Fibroblast of the conjunctiva (primary cell): ENCODE measurements at regions not wholly inside any gene's neighbourhood (a gene's known extent, or its start where the extent isn't known, plus 50 kb on each side); places are given as distances from the start of the nearest gene placed in this dataset.
A peak's percentile ranks its signal among the peaks of the same experiment; 100 is the strongest.

ENCODE experiments used
- DNase-seq: peaks from one replicate; pipeline ENCODE4 v3.0.0-alpha.2; 2010; ENCODE audit warnings: low read depth

GRCh38 chr1:114342376-114342775 is 168.6 kb downstream of the TRIM33 start:
- DNase-seq: no peak

DNA sequence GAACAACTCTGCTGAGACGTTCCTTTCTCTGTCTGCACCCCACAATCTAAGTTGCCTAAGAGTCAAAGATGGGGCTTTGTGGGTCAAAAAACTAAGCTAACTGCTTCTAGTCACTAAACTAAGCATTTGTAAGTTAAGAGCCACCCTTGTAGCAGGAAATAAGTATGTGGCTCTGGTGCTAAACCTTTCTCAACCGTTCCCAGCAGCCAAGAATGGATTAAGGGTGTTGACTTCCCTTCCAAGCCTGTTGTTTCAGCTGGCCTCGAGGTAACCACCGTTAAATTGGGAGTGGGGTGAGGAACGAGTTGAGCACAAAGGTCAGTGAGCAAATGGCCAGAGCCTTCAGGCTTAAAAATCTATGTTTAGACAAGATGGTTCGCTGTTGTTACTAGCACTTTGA is 169.1 kb downstream of the TRIM33 start:
- peak; percentile 37 for DNase-seq

GRCh38 chr1:114341299-114341698 is 169.7 kb downstream of the TRIM33 start:
- no peak for DNase-seq

- no peak for DNase-seq
Observed at GRCh38 chr1:114340892-114341291, 170.1 kb downstream of the TRIM33 start.

DNA sequence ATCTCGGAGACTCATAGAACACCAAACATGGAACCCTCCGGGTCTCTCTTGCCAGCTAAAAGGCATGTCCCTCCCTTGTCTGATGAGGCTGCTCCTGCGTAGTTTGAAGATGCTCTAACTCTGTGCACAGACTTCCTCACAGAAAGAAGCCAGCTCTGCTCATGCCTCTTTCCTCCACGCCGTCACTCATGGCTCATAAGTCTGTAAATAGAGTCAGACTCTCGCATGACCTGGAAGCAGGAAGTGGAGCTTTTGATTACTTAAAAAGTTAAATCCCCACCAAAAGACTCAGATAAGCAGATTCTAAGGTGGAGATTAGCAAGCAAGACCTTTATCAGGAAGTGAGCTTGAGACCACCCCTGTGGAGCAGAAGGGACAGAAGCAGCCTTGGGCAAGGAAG is 171.6 kb downstream of the TRIM33 start:
- no peak for DNase-seq

DNA sequence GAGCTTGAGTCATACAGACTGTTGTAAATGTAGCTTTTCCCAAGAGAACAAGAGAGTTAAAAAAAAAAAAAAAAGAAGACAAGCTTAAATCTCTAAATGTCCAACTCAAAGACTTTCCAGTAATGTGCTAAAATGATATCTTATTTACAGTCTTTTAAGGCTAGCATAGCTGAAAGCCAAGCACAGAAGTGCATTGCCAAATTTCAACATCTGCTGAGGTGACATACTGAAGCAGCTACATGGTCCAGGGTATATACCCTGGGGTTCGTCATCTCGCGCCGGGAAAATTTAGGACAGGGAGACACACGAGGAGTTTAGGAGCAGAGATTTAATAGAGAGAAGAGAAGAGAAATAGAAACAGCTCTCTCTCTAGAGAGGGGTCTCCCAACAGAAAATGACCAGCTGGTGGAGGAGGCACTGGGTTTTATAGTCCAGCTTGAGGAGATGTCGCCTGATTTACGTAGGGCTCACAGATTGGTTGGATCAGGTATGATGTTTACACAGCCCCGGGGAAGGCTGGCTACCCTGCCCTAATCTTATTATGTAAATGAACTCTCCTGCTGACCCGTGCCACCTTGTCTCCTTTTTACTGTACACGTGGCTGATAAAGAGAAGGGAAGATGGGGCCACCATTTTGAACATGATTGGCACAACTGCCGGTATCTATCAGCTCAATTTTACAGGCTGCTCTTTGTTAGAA is 172.7 kb downstream of the TRIM33 start:
- no peak for DNase-seq

- no peak for DNase-seq
Observed at GRCh38 chr1:114337417-114337816, 173.6 kb downstream of the TRIM33 start.

GRCh38 chr1:114336360-114336759 is 174.6 kb downstream of the TRIM33 start:
- no peak for DNase-seq

GRCh38 chr1:114335273-114335672 is 175.7 kb downstream of the TRIM33 start:
- no peak for DNase-seq

GRCh38 chr1:114334297-114334696 is 176.7 kb downstream of the TRIM33 start:
- no peak for DNase-seq

- no peak for DNase-seq
Observed at GRCh38 chr1:114333690-114334089, 177.3 kb downstream of the TRIM33 start.

GRCh38 chr1:114331936-114332335 is 178.3 kb upstream of the SYT6 start:
- DNase-seq: no peak

- no peak for DNase-seq
Observed at GRCh38 chr1:114330451-114330983, 176.8 kb upstream of the SYT6 start.

DNA sequence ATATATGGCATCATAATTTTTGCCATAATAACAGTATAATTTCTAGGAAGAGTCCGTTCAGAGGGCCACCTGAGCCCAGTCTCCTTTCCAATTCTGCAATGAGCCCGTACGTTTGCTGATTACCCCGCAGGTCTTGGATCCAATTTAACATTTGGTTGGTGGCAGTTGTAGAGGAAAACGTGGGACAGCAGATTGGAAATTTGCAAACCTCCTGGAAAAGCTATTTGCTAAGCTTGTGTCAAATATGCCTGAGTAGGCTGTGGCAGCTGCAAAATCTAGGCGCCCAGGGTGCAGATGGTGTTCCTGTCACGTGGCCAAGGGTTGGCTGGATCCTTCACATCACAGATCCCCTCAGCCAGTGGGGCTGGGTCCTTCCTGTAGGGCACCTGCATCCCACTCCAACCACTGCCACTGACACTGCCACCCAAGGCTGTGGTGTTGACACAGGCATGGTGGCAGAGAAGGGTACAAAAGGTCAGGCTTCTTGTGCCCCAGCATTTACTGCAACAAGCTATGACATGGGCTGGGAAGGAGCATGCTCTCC is 174.8 kb upstream of the SYT6 start:
- no peak for DNase-seq

- no peak for DNase-seq
Observed at GRCh38 chr1:114324662-114324965, 170.9 kb upstream of the SYT6 start.

DNA sequence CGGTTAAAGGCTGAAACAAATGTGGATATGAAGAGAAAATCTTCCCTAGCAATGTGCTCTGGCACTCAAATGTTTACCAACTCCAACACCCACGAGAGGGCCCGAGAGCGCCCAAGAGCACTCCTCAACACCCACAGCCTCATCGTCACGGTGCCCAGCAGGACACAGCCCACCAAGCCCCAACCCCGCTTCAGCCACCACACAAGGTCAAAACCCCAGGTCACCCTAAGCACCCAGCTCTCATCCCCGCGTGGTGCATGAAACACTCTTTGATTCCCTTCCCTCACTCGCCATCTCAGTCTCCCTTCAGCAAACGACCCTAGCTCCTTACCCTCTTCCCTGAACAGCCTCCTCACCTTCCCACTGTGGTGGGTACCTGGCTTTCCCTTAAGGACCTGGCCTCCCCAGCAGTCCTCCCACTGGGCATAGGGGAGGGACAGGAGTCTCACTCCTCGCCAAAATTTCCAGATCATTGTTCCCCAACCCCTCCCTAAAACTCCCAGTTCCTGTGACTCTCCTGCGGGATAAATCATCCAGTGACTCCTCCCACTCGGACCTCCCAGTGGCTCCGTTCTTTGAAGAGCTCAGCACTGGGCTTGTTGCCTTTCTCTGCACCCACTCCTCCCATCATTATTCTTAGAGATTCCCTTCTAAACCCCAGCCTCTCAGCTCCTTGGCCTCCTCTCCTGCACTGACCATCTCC is 170.4 kb upstream of the SYT6 start:
- no peak for DNase-seq

DNA sequence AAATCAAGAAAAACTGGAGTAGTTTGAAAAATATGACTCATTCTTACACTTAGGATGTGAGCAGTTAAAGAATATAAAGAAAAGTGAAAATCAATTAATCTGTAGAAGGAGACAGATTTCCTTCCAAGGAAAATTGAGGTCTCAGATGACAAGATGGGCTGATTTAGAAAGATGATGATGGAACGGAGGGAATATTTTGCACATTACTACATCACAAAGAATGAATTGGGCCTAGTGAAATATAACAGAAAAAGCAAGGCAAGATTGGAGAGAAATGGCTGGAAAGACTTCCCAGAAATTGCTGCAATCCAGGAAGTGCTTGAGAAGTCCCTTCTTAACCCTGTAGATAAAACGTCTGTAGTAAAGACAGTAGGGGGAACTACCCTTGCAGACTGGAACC is 169.1 kb upstream of the SYT6 start:
- DNase-seq: no peak

- DNase-seq: no peak
Observed at GRCh38 chr1:114322207-114322606, 168.5 kb upstream of the SYT6 start.

- peak; percentile 12 for DNase-seq
Observed at GRCh38 chr1:114320586-114320985, 166.9 kb upstream of the SYT6 start.

DNA sequence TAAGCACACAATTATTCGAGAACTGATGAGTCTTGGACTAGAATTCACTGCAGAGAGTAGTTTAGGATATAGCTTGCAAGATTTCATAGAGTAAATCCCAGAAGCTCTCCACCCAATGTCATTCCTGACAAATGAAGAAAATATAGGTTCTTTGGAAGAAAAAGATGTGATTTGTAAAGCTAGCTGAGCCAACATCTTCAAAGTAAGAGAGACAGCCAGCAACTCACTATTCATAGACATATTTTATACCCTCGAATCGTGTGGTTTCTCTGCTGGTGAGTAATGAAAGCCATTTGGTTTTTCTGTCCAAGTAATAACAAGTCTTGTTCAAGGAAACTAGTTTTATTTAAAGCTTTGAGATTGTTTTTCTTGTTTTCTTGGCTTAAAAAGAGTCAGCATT is 165.7 kb upstream of the SYT6 start:
- no peak for DNase-seq

DNA sequence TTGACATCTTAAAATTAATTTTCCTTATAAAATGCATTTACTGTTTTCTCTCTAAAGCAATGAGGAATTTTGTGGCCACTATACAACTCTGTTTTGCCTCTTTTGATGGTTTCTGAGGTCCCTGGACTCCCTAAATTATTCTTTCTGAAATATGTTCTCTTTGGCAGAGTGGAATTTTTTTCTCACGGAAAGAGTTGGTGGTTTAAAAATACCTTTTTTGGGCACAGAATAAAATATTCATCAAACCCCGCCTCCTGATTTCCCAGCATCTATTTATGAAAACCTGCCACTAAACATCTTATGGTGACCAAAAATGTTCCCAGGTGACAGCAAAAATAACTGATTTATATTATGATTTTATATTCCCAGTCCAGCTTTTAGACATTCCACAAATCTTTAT is 165.3 kb upstream of the SYT6 start:
- DNase-seq: no peak

DNA sequence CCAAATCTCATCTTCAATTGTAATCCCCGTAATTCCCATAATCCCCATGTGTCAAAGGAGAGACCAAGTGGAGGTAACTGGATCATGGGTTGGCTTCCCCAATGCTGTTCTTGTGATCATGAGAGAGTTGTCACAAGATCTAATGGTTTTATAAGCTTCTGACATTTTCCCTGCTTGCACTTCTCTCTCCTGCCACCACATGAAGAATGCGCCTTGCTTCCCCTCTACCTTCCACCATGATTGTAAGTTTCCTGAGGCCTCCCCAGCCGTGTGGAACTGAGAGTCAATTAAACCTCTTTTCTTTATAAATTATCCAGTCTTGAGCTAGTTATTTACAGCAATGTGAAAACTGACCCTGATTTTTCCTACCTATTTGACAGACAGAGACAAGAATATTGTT is 162.5 kb upstream of the SYT6 start:
- DNase-seq: no peak

- DNase-seq: no peak
Observed at GRCh38 chr1:114315631-114316030, 162.0 kb upstream of the SYT6 start.

DNA sequence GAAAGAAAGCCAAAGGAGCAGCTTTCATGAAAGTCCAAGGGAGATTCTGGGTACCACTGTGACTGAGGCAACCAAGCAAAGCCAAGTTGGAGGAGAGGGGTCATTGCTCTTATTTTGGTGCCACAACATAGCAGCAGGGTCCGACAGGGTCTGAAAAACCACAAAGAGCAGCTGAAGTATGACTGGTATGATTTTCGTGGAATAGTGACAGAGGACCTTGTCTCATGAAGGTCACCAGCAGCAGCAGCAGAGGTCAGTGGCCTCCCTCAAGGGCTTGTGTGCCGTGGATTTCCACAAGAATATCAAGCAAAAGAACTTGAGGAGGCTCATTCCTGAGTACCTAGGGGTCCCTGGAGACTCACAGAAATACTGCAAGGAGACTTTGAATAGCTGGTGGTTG is 160.9 kb upstream of the SYT6 start:
- DNase-seq: no peak
